Fibroblast of lung (primary cell): ENCODE measurements at regions not wholly inside any gene's neighbourhood (a gene's known extent, or its start where the extent isn't known, plus 50 kb on each side); places are given as distances from the start of the nearest gene placed in this dataset.

Experiments
- DNase-seq, 2 donors: peaks; one replicate each; pipeline versions ENCODE4 v3.0.0 to v3.0.0-alpha.2; 2010; ENCODE audit warnings: low read depth in 2 of 2
- H2AFZ ChIP-seq: 2 replicates; pipeline ENCODE4 v1.5.1; 2012; ENCODE audit warnings: low read length, control low read depth, inconsistent platforms
- H3K27ac ChIP-seq: 2 replicates; pipeline ENCODE4 v1.5.1; 2011; ENCODE audit warnings: low read length, control low read depth; ENCODE audit not compliant: insufficient read depth
- H3K27me3 ChIP-seq: 2 replicates; pipeline ENCODE4 v1.5.1; 2011; ENCODE audit warnings: mild to moderate bottlenecking, low read length; ENCODE audit not compliant: control insufficient read depth, insufficient read depth
- H3K36me3 ChIP-seq: 2 replicates; pipeline ENCODE4 v1.5.1; 2011; ENCODE audit warnings: low read length; ENCODE audit not compliant: control insufficient read depth, insufficient read depth
- H3K4me1 ChIP-seq: 2 replicates; pipeline ENCODE4 v1.5.1; 2011; ENCODE audit warnings: low read length; ENCODE audit not compliant: control insufficient read depth, insufficient read depth; ENCODE audit errors: extremely low read depth
- H3K4me2 ChIP-seq: 2 replicates; pipeline ENCODE4 v1.5.1; 2011; ENCODE audit warnings: low read length, control low read depth; ENCODE audit not compliant: insufficient read depth; ENCODE audit errors: extremely low read depth
- H3K4me3 ChIP-seq, 4 experiments: fragments of 200-600 bp in 1 of 4; sonication (generic) in 1 of 4; replicated peaks in 1 of 4; 2 replicates each; pipeline ENCODE4 v1.5.1; 2011 to 2016; ENCODE audit warnings: low read length in 4 of 4, low read depth in 3 of 4, mild to moderate bottlenecking in 3 of 4, control low read depth in 2 of 4, inconsistent platforms in 1 of 4, mixed read lengths in 1 of 4; ENCODE audit not compliant: insufficient read depth in 1 of 4; ENCODE audit errors: control extremely low read depth in 1 of 4
- H3K79me2 ChIP-seq: 2 replicates; pipeline ENCODE4 v1.5.1; 2012; ENCODE audit warnings: mild to moderate bottlenecking, low read length, inconsistent platforms; ENCODE audit not compliant: control insufficient read depth, insufficient read depth
- H3K9ac ChIP-seq: 2 replicates; pipeline ENCODE4 v1.5.1; 2011; ENCODE audit warnings: mild to moderate bottlenecking, low read length, control low read depth; ENCODE audit not compliant: insufficient read depth
- H3K9me3 ChIP-seq: 2 replicates; pipeline ENCODE4 v1.5.1; 2012; ENCODE audit warnings: low read depth, low read length; ENCODE audit not compliant: control insufficient read depth, insufficient read depth
- H4K20me1 ChIP-seq: 2 replicates; pipeline ENCODE4 v1.5.1; 2011; ENCODE audit warnings: low read length; ENCODE audit not compliant: control insufficient read depth, insufficient read depth; ENCODE audit errors: extremely low read depth
- CTCF ChIP-seq, 2 donors: IDR thresholded peaks in 1 of 2; conservative IDR thresholded peaks in 1 of 2; 1 replicate in 1 of 2; 2 replicates in 1 of 2; pipeline ENCODE4 v1.5.1; 2011 to 2012; ENCODE audit warnings: low read length in 2 of 2, control low read depth in 1 of 2, inconsistent platforms in 1 of 2, low read depth in 1 of 2, mild to moderate bottlenecking in 1 of 2
- EZH2 ChIP-seq: IDR thresholded peaks from 2 replicates; pipeline ENCODE4 v1.5.1; 2012; ENCODE audit warnings: low read length, control low read depth, mild to moderate bottlenecking; ENCODE audit errors: missing control alignments

GRCh38 chr2:58893656-58894351 lies 652.7 kb upstream of the FANCL start:
- no peak for TF ChIP-seq EZH2
- no peak overlapping the region for H3K4me3 ChIP-seq
- H3K36me3 ChIP-seq = no peaks in the 10 kb centered on the region
- H3K4me1 ChIP-seq = no peaks in the 10 kb centered on the region
- H3K27ac ChIP-seq = no peak overlapping the region
- no peaks in the 10 kb centered on the region for H3K9me3 ChIP-seq
- no peaks in the 10 kb centered on the region for H4K20me1 ChIP-seq
- no peak overlapping the region for H2AFZ ChIP-seq
- H3K9ac ChIP-seq = no peak overlapping the region
- no peak for DNase-seq
- H3K79me2 ChIP-seq = no peaks in the 10 kb centered on the region
- H3K27me3 ChIP-seq = no peaks in the 10 kb centered on the region
- no peak overlapping the region for H3K4me2 ChIP-seq

- DNase-seq = no peak
- H3K4me1 ChIP-seq = no peaks in the 10 kb centered on the region
- H4K20me1 ChIP-seq = no peaks in the 10 kb centered on the region
- TF ChIP-seq CTCF (conservative IDR thresholded peaks at IDR 0.05 in 1 of 2, IDR thresholded peaks at IDR 0.05 in 1 of 2; ENCODE audit: low read depth in 1 of 2, low read length in 2 of 2) (no peak), EZH2 (no peak)
- no peak overlapping the region for H3K4me2 ChIP-seq
- no peaks in the 10 kb centered on the region for H3K27me3 ChIP-seq
- no peaks in the 10 kb centered on the region for H3K79me2 ChIP-seq
- no peaks in the 10 kb centered on the region for H3K9me3 ChIP-seq
- no peak overlapping the region for H3K4me3 ChIP-seq
- H3K9ac ChIP-seq = no peak overlapping the region
- no peak overlapping the region for H2AFZ ChIP-seq
- no peak overlapping the region for H3K27ac ChIP-seq
- no peaks in the 10 kb centered on the region for H3K36me3 ChIP-seq
These were observed 650.8 kb upstream of the FANCL start for GRCh38 chr2:58891828-58892377.

GRCh38 chr2:58890865-58891525 lies 649.9 kb upstream of the FANCL start:
- H3K4me2 ChIP-seq = no peak overlapping the region
- H4K20me1 ChIP-seq = no peaks in the 10 kb centered on the region
- no peak for DNase-seq
- H3K36me3 ChIP-seq = no peaks in the 10 kb centered on the region
- no peak overlapping the region for H3K9ac ChIP-seq
- H2AFZ ChIP-seq = no peak overlapping the region
- no peaks in the 10 kb centered on the region for H3K79me2 ChIP-seq
- H3K4me3 ChIP-seq = no peak overlapping the region
- H3K27me3 ChIP-seq = no peaks in the 10 kb centered on the region
- no peak for TF ChIP-seq CTCF (conservative IDR thresholded peaks at IDR 0.05 in 1 of 2, IDR thresholded peaks at IDR 0.05 in 1 of 2; ENCODE audit: low read depth in 1 of 2, low read length in 2 of 2)
- no peak for TF ChIP-seq EZH2
- no peaks in the 10 kb centered on the region for H3K9me3 ChIP-seq
- H3K4me1 ChIP-seq = no peaks in the 10 kb centered on the region
- H3K27ac ChIP-seq = no peak overlapping the region
